ENCODE measurements at regions not wholly inside any gene's neighbourhood (a gene's known extent, or its start where the extent isn't known, plus 50 kb on each side); places are given as distances from the start of the nearest gene placed in this dataset.
"Not testable (repeated sequence)": the region's sequence is repeated elsewhere in the genome, so short reads cannot be mapped to it uniquely, and the experiment has no call there.

GRCh38 chr7:52179934-52180333 lies 855.5 kb upstream of the POM121L12 start:
- H3K27ac ChIP-seq (ENCODE audit: low read depth in 1 of 2, low read length in 1 of 2), result no peak overlapping the region
- H3K27me3 ChIP-seq (ENCODE audit: control insufficient read depth in 2 of 2, insufficient read depth in 1 of 2, low read length in 1 of 2), result no peaks in the 10 kb centered on the region
- WGBS, result 94% methylated on average over 8 of the region's 8 CpGs
- H3K36me3 ChIP-seq (ENCODE audit: control insufficient read depth in 2 of 2, insufficient read depth in 2 of 2, low read length in 1 of 2), result no peaks in the 10 kb centered on the region
- H3K4me1 ChIP-seq (ENCODE audit: control insufficient read depth in 2 of 2, insufficient read depth in 2 of 2, low read length in 2 of 2), result no peaks in the 10 kb centered on the region
- H3K4me3 ChIP-seq (ENCODE audit: low read length in 2 of 2), result no peak overlapping the region
- no peak for DNase-seq (ENCODE audit: low read depth in 6 of 9, low spot score in 9 of 9)
- no peaks in the 10 kb centered on the region for H3K9me3 ChIP-seq (ENCODE audit: control insufficient read depth in 2 of 2, insufficient read depth in 1 of 2, low read length in 1 of 2)

- 82% methylated on average over 3 of the region's 3 CpGs for WGBS
- Histone ChIP-seq H3K9me3 (ENCODE audit: control insufficient read depth in 2 of 2, insufficient read depth in 1 of 2, low read length in 1 of 2) (no peaks in the 10 kb centered on the region), H3K4me3 (ENCODE audit: low read length in 2 of 2) (no peak overlapping the region), H3K36me3 (ENCODE audit: control insufficient read depth in 2 of 2, insufficient read depth in 2 of 2, low read length in 1 of 2) (no peaks in the 10 kb centered on the region), H3K27me3 (ENCODE audit: control insufficient read depth in 2 of 2, insufficient read depth in 1 of 2, low read length in 1 of 2) (no peaks in the 10 kb centered on the region), H3K27ac (ENCODE audit: low read depth in 1 of 2, low read length in 1 of 2) (no peak overlapping the region), H3K4me1 (ENCODE audit: control insufficient read depth in 2 of 2, insufficient read depth in 2 of 2, low read length in 2 of 2) (no peaks in the 10 kb centered on the region)
- no peak for DNase-seq (ENCODE audit: low read depth in 6 of 9, low spot score in 9 of 9)
These were observed 851.5 kb upstream of the COBL start for GRCh38 chr7:52168085-52168484.

GRCh38 chr7:52163311-52163710 lies 846.7 kb upstream of the COBL start:
- Histone ChIP-seq H3K27ac (ENCODE audit: low read depth in 1 of 2, low read length in 1 of 2) (no peak overlapping the region), H3K36me3 (ENCODE audit: control insufficient read depth in 2 of 2, insufficient read depth in 2 of 2, low read length in 1 of 2) (no peaks in the 10 kb centered on the region), H3K9me3 (ENCODE audit: control insufficient read depth in 2 of 2, insufficient read depth in 1 of 2, low read length in 1 of 2) (no peaks in the 10 kb centered on the region), H3K4me1 (ENCODE audit: control insufficient read depth in 2 of 2, insufficient read depth in 2 of 2, low read length in 2 of 2) (no peaks in the 10 kb centered on the region), H3K27me3 (ENCODE audit: control insufficient read depth in 2 of 2, insufficient read depth in 1 of 2, low read length in 1 of 2) (no peaks in the 10 kb centered on the region), H3K4me3 (ENCODE audit: low read length in 2 of 2) (no peak overlapping the region)
- DNase-seq (ENCODE audit: low read depth in 6 of 9, low spot score in 9 of 9), result no peak
- 80% methylated on average over 2 of the region's 2 CpGs for WGBS

GRCh38 chr7:52161483-52161882 lies 844.9 kb upstream of the COBL start:
- H3K27ac ChIP-seq (ENCODE audit: low read depth in 1 of 2, low read length in 1 of 2), result no peak overlapping the region
- no peaks in the 10 kb centered on the region for H3K36me3 ChIP-seq (ENCODE audit: control insufficient read depth in 2 of 2, insufficient read depth in 2 of 2, low read length in 1 of 2)
- no peaks in the 10 kb centered on the region for H3K27me3 ChIP-seq (ENCODE audit: control insufficient read depth in 2 of 2, insufficient read depth in 1 of 2, low read length in 1 of 2)
- H3K9me3 ChIP-seq (ENCODE audit: control insufficient read depth in 2 of 2, insufficient read depth in 1 of 2, low read length in 1 of 2), result no peaks in the 10 kb centered on the region
- no peaks in the 10 kb centered on the region for H3K4me1 ChIP-seq (ENCODE audit: control insufficient read depth in 2 of 2, insufficient read depth in 2 of 2, low read length in 2 of 2)
- H3K4me3 ChIP-seq (ENCODE audit: low read length in 2 of 2), result no peak overlapping the region
- DNase-seq (ENCODE audit: low read depth in 6 of 9, low spot score in 9 of 9), result no peak

- H3K27me3 ChIP-seq (ENCODE audit: control insufficient read depth in 2 of 2, insufficient read depth in 1 of 2, low read length in 1 of 2); H3K27ac ChIP-seq (ENCODE audit: low read depth in 1 of 2, low read length in 1 of 2); H3K36me3 ChIP-seq (ENCODE audit: control insufficient read depth in 2 of 2, insufficient read depth in 2 of 2, low read length in 1 of 2); H3K4me3 ChIP-seq (ENCODE audit: low read length in 2 of 2); H3K4me1 ChIP-seq (ENCODE audit: control insufficient read depth in 2 of 2, insufficient read depth in 2 of 2, low read length in 2 of 2); H3K9me3 ChIP-seq (ENCODE audit: control insufficient read depth in 2 of 2, insufficient read depth in 1 of 2, low read length in 1 of 2): not testable (repeated sequence)
- DNase-seq (ENCODE audit: low read depth in 6 of 9, low spot score in 9 of 9), result peak in 1 of 9 donors; percentile 2
- WGBS, result 99% methylated on average over 17 of the region's 17 CpGs
These were observed 842.8 kb upstream of the COBL start for GRCh38 chr7:52159421-52159820.

- Histone ChIP-seq H3K9me3 (ENCODE audit: control insufficient read depth in 2 of 2, insufficient read depth in 1 of 2, low read length in 1 of 2) (peaks cover 0 to 1% of the 10 kb centered on the region in 2 donors), H3K27me3 (ENCODE audit: control insufficient read depth in 2 of 2, insufficient read depth in 1 of 2, low read length in 1 of 2) (no peaks in the 10 kb centered on the region), H3K4me1 (ENCODE audit: control insufficient read depth in 2 of 2, insufficient read depth in 2 of 2, low read length in 2 of 2) (no peaks in the 10 kb centered on the region), H3K36me3 (ENCODE audit: control insufficient read depth in 2 of 2, insufficient read depth in 2 of 2, low read length in 1 of 2) (no peaks in the 10 kb centered on the region), H3K27ac (ENCODE audit: low read depth in 1 of 2, low read length in 1 of 2) (no peak overlapping the region), H3K4me3 (ENCODE audit: low read length in 2 of 2) (no peak overlapping the region)
- WGBS, result 92% methylated on average over 2 of the region's 2 CpGs
- no peak for DNase-seq (ENCODE audit: low read depth in 6 of 9, low spot score in 9 of 9)
These were observed 837.8 kb upstream of the COBL start for GRCh38 chr7:52154382-52154781.

GRCh38 chr7:52151559-52151958 lies 835.0 kb upstream of the COBL start:
- Histone ChIP-seq H3K4me3 (ENCODE audit: low read length in 2 of 2) (no peak overlapping the region), H3K27me3 (ENCODE audit: control insufficient read depth in 2 of 2, insufficient read depth in 1 of 2, low read length in 1 of 2) (no peaks in the 10 kb centered on the region), H3K9me3 (ENCODE audit: control insufficient read depth in 2 of 2, insufficient read depth in 1 of 2, low read length in 1 of 2) (peaks cover 0 to 1% of the 10 kb centered on the region in 2 donors), H3K27ac (ENCODE audit: low read depth in 1 of 2, low read length in 1 of 2) (no peak overlapping the region), H3K4me1 (ENCODE audit: control insufficient read depth in 2 of 2, insufficient read depth in 2 of 2, low read length in 2 of 2) (no peaks in the 10 kb centered on the region), H3K36me3 (ENCODE audit: control insufficient read depth in 2 of 2, insufficient read depth in 2 of 2, low read length in 1 of 2) (no peaks in the 10 kb centered on the region)
- DNase-seq (ENCODE audit: low read depth in 6 of 9, low spot score in 9 of 9), result no peak
- WGBS, result 80% methylated on average over 1 of the region's 1 CpG

- no peaks in the 10 kb centered on the region for H3K27me3 ChIP-seq (ENCODE audit: control insufficient read depth in 2 of 2, insufficient read depth in 1 of 2, low read length in 1 of 2)
- WGBS, result 81% methylated on average over 2 of the region's 2 CpGs
- no peak overlapping the region for H3K4me3 ChIP-seq (ENCODE audit: low read length in 2 of 2)
- no peak overlapping the region for H3K27ac ChIP-seq (ENCODE audit: low read depth in 1 of 2, low read length in 1 of 2)
- peaks cover 0 to 1% of the 10 kb centered on the region in 2 donors for H3K9me3 ChIP-seq (ENCODE audit: control insufficient read depth in 2 of 2, insufficient read depth in 1 of 2, low read length in 1 of 2)
- DNase-seq (ENCODE audit: low read depth in 6 of 9, low spot score in 9 of 9), result no peak
- no peaks in the 10 kb centered on the region for H3K36me3 ChIP-seq (ENCODE audit: control insufficient read depth in 2 of 2, insufficient read depth in 2 of 2, low read length in 1 of 2)
- H3K4me1 ChIP-seq (ENCODE audit: control insufficient read depth in 2 of 2, insufficient read depth in 2 of 2, low read length in 2 of 2), result no peaks in the 10 kb centered on the region
These were observed 834.3 kb upstream of the COBL start for GRCh38 chr7:52150952-52151351.

GRCh38 chr7:52146871-52147634 lies 830.4 kb upstream of the COBL start:
- Histone ChIP-seq H3K27me3 (ENCODE audit: control insufficient read depth in 2 of 2, insufficient read depth in 1 of 2, low read length in 1 of 2) (no peaks in the 10 kb centered on the region), H3K4me3 (ENCODE audit: low read length in 2 of 2) (no peak overlapping the region), H3K27ac (ENCODE audit: low read depth in 1 of 2, low read length in 1 of 2) (no peak overlapping the region), H3K36me3 (ENCODE audit: control insufficient read depth in 2 of 2, insufficient read depth in 2 of 2, low read length in 1 of 2) (no peaks in the 10 kb centered on the region), H3K4me1 (ENCODE audit: control insufficient read depth in 2 of 2, insufficient read depth in 2 of 2, low read length in 2 of 2) (no peaks in the 10 kb centered on the region), H3K9me3 (ENCODE audit: control insufficient read depth in 2 of 2, insufficient read depth in 1 of 2, low read length in 1 of 2) (no peaks in the 10 kb centered on the region)
- no peak for DNase-seq (ENCODE audit: low read depth in 6 of 9, low spot score in 9 of 9)
- 90% methylated on average over 6 of the region's 6 CpGs for WGBS

All from thymus (tissue), 11 donors.